K562 (cell line): ENCODE measurements at regions not wholly inside any gene's neighbourhood (a gene's known extent, or its start where the extent isn't known, plus 50 kb on each side); places are given as distances from the start of the nearest gene placed in this dataset.
A peak's percentile ranks its signal among the peaks of the same experiment; 100 is the strongest.
"Not testable (repeated sequence)": the region's sequence is repeated elsewhere in the genome, so short reads cannot be mapped to it uniquely, and the experiment has no call there.

Experiments used
- ATAC-seq: fragments of 200-7000 bp; cut with Tn5 transposase; 3 replicates; pipeline ENCODE4 v1.9.1; 2020; ENCODE audit warnings: moderate library complexity
- BruUV-seq: library from RNA; stranded (reverse); fragments of 400-500 nt; replicated peaks from 2 replicates; lab custom pipeline; 2021; lab: Mats Ljungman, UMichigan
- CTCF ChIA-PET: fragments of 300-600 bp; formaldehyde crosslinking; extraction: SDS; loops from one replicate; lab custom pipeline; 2021; ENCODE audit warnings: low intra/inter-chr PET ratio; lab: Yijun Ruan, JAX
- POLR2A ChIA-PET: fragments of 300-600, 350-650 bp; sonication (Branson Sonifier 250); formaldehyde crosslinking; extraction: SDS; loops from one replicate; lab custom pipeline; 2021; ENCODE audit warnings: antibody characterized with exemption, inconsistent platforms; lab: Yijun Ruan, JAX
- DNase-seq, 4 experiments: peaks; one replicate each; pipeline versions ENCODE4 v3.0.0 to v3.0.0-alpha.2; 2011 to 2018; ENCODE audit warnings: low spot score in 3 of 4, mixed read lengths in 3 of 4; ENCODE audit errors: extremely low read depth in 1 of 4
- FAIRE-seq: peaks from 2 replicates; lab custom pipeline; 2011; peaks lifted over from hg19 to GRCh38; lab: Jason Lieb, UNC
- H2AFZ ChIP-seq: 2 replicates; pipeline ENCODE4 v1.6.0; 2011; ENCODE audit warnings: low read depth, low read length, control low read depth, inconsistent platforms
- H3K27ac ChIP-seq: fragments of 200-600 bp; 3 replicates; pipeline ENCODE4 v1.8.0; 2011; ENCODE audit warnings: low read depth, mild to moderate bottlenecking, control low read depth, inconsistent platforms, low read length, moderate library complexity, mixed read lengths; ENCODE audit errors: extremely low read depth
- H3K27me3 ChIP-seq, 2 experiments: fragments of 300-600 bp in 1 of 2; 2 replicates in 1 of 2; 3 replicates in 1 of 2; pipeline versions ENCODE4 v1.6.0 to v1.8.0; 2011; ENCODE audit warnings: inconsistent platforms in 2 of 2, low read length in 2 of 2, mild to moderate bottlenecking in 1 of 2, mixed read lengths in 1 of 2, moderate library complexity in 1 of 2; ENCODE audit not compliant: control insufficient read depth in 2 of 2, insufficient read depth in 2 of 2
- H3K36me3 ChIP-seq: fragments of 300-600 bp; 3 replicates; pipeline ENCODE4 v1.8.0; 2011; ENCODE audit warnings: mild to moderate bottlenecking, low read length, inconsistent platforms; ENCODE audit not compliant: control insufficient read depth, insufficient read depth
- H3K4me1 ChIP-seq, 2 experiments: fragments of 200-600 bp in 1 of 2; replicated peaks in 1 of 2; 2 replicates in 1 of 2; 3 replicates in 1 of 2; pipeline versions ENCODE4 v1.5.1 to v1.8.0; 2011; ENCODE audit warnings: inconsistent platforms in 2 of 2, low read length in 2 of 2, mild to moderate bottlenecking in 1 of 2, mixed read lengths in 1 of 2, moderate library complexity in 1 of 2; ENCODE audit not compliant: control insufficient read depth in 2 of 2, insufficient read depth in 2 of 2
- H3K4me2 ChIP-seq: 2 replicates; pipeline ENCODE4 v1.6.1; 2011; ENCODE audit warnings: low read length, control low read depth, inconsistent platforms, mixed read lengths; ENCODE audit not compliant: insufficient read depth
- H3K4me3 ChIP-seq: fragments of 200-600 bp; sonication (generic), shearing (Covaris generic); 2 replicates; pipeline ENCODE4 v1.5.1; 2016; ENCODE audit warnings: control low read depth, inconsistent platforms
- H3K79me2 ChIP-seq: fragments of 200-600 bp; 3 replicates; pipeline ENCODE4 v1.8.0; 2011; ENCODE audit warnings: low read length, inconsistent platforms; ENCODE audit not compliant: control insufficient read depth, insufficient read depth
- H3K9ac ChIP-seq, 2 experiments: 2 replicates each; pipeline versions ENCODE4 v1.6.0 to v1.6.1; 2011; ENCODE audit warnings: low read depth in 2 of 2, low read length in 2 of 2, control low read depth in 1 of 2, inconsistent platforms in 1 of 2, mild to moderate bottlenecking in 1 of 2, mixed read lengths in 1 of 2; ENCODE audit not compliant: insufficient read depth in 1 of 2
- H3K9me1 ChIP-seq: one replicate; pipeline ENCODE4 v1.6.0; 2011; ENCODE audit warnings: inconsistent platforms, mild to moderate bottlenecking, low read length, moderate library complexity; ENCODE audit not compliant: control insufficient read depth, insufficient read depth
- H3K9me3 ChIP-seq: replicated peaks from 2 replicates; pipeline ENCODE4 v1.5.1; 2011; ENCODE audit warnings: low read depth, low read length, inconsistent platforms; ENCODE audit not compliant: control insufficient read depth, insufficient read depth
- H4K20me1 ChIP-seq: replicated peaks from 2 replicates; pipeline ENCODE4 v1.6.1; 2011; ENCODE audit warnings: low read length, inconsistent platforms, mixed read lengths; ENCODE audit not compliant: control insufficient read depth, insufficient read depth
- ZFP1 ChIP-seq: fragments of 450-650 bp; formaldehyde crosslinking; IDR thresholded peaks from 2 replicates; pipeline ENCODE4 v1.4.0; 2020; ENCODE audit warnings: mild to moderate bottlenecking, mixed read lengths
- ZNF584 ChIP-seq: fragments of 200-800 bp; sonication (Bioruptor generic); IDR thresholded peaks from 2 replicates; pipeline ENCODE4 v1.6.1; 2016; ENCODE audit warnings: low read depth, mild to moderate bottlenecking, missing genetic modification characterization, missing compliant biosample characterization
- WGBS: fragments of 100-300 bp; shearing (Covaris generic); methylation state at CpG from one replicate; pipeline ENCODE4 v1.1.6; 2016; ENCODE audit warnings: low coverage, mixed read lengths; ENCODE audit not compliant: insufficient coverage; ENCODE audit errors: missing lambda C conversion rate; 5-methylcytosine and 5-hydroxymethylcytosine counted together
- in situ Hi-C: fragments of 300-500 bp; cut with MboI; formaldehyde crosslinking; loops from 4 replicates; pipeline ENCODE4 v1.15.0; 2018; ENCODE audit warnings: inconsistent platforms, mixed read lengths
- intact Hi-C: fragments of 100-400 bp; cut with micrococcal nuclease; formaldehyde crosslinking; loops from 2 replicates; pipeline ENCODE4 v1.14.2; 2022

DNA sequence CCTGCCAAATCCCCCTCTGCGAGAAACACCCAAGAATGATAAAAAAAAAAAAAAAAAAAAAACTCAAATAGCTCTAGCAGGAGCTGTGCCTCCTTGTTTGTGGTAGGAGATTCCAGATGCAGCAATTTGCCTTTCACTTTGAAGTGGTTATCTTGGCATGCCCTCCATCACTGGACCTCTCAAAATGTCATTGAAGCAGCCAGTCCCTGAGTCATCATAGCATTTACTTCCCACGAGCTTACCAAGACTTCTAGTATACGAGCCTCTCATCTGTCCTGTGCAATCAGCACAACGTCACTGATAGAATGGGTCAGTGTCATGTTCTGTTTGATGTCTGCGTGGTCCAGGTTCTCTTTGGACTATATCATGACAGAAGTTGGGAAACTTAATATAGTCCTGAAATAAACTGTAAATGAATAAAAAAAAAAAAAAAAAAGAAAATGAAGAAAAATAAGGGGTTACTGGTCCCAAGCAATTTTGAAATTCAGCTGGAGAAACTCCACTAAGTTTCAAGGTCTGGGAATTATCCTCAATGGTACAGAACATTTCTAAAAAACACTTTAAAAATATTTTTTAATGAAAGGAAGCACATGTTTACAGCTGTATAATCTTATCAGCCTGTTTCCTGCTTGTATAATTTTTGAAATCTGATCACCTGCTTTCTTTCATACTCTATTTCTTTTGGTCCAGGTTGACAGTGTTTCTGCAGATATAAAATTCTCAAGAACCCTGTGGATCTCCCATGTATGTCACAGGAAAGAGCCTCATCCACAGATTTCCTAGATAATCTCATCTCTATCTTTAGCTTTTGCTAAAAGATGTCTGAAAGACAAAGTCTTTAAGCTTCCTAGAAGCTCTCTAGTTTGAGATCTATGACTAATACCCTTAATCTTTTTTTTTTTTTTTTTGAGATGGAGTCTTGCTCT is 74.1 kb upstream of the EHBP1 start:
- Histone ChIP-seq H3K4me3 (no peak overlapping the region), H3K4me2 (no peak overlapping the region), H3K9me3 (no peaks in the 10 kb centered on the region), H3K9me1 (no peaks in the 10 kb centered on the region), H4K20me1 (no peaks in the 10 kb centered on the region), H3K4me1 (no peaks in the 10 kb centered on the region), H3K79me2 (no peaks in the 10 kb centered on the region), H3K27me3 (no peaks in the 10 kb centered on the region), H3K36me3 (no peaks in the 10 kb centered on the region), H3K27ac (no peak overlapping the region), H3K9ac (no peak overlapping the region), H2AFZ (no peak overlapping the region)
- no TSS peak for BruUV-seq
- DNase-seq: no peak
- CTCF ChIA-PET: no interaction called here
- no peak for ATAC-seq
- in situ Hi-C loops (no loop called here), intact Hi-C loops (no loop called here)
- POLR2A ChIA-PET: no interaction called here
- FAIRE-seq: no peak
- WGBS: 0% methylated on average over 5 of the region's 5 CpGs
- TF ChIP-seq ZNF584 (CRISPR knock-in tag) (peak; percentile 94), ZFP1 (CRISPR knock-in tag) (no peak)

DNA sequence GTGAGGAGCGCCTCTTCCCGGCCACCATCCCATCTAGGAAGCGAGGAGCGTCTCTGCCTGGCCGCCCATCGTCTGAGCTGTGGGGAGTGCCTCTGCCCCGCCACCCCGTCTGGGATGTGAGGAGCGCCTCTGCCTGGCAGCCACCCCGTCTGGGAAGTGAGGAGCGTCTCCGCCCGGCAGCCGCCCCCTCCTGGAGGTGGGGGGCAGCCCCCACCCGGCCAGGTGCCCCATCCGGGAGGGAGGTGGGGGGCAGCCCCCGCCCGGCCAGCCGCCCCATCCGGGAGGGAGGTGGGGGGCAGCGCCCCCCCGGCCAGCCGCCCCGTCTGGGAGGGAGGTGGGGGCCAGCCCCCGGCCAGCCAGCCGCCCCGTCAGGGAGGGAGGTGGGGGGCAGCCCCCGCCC is 75.3 kb upstream of the EHBP1 start:
- in situ Hi-C loops, FAIRE-seq: not testable (repeated sequence)

DNA sequence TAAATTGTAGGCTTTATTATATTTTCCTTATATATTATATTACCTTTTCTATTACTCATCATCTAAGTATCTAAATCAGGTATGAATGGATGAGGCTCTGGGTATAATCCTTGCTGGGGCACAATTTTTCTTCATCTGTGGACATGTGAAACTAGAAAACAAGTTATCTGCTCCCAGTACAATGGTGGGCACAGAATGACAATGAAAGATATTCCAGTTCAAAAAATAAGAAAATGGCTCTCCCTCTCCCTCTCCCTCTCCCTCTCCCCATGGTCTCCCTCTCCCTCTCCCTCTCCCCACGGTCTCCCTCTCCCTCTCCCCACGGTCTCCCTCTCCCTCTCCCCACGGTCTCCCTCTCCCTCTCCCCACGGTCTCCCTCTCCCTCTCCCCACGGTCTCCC is 76.2 kb upstream of the EHBP1 start:
- H3K4me3 ChIP-seq, POLR2A ChIA-PET, H3K4me2 ChIP-seq, H3K79me2 ChIP-seq, DNase-seq, H3K9me1 ChIP-seq, BruUV-seq, H2AFZ ChIP-seq, H3K9me3 ChIP-seq, H4K20me1 ChIP-seq, H3K27ac ChIP-seq, intact Hi-C loops, H3K9ac ChIP-seq, in situ Hi-C loops, ATAC-seq, FAIRE-seq, H3K36me3 ChIP-seq, H3K27me3 ChIP-seq, CTCF ChIA-PET, H3K4me1 ChIP-seq: not testable (repeated sequence)
- WGBS: no CpG with 5 or more reads among the region's 5 CpGs

More for the DNA sequence above, 75.3 kb upstream of the EHBP1 start:
- 4% methylated on average over 4 of the region's 28 CpGs for WGBS
- intact Hi-C loops, H2AFZ ChIP-seq, H3K4me1 ChIP-seq, BruUV-seq, ATAC-seq, H3K9me1 ChIP-seq, H3K36me3 ChIP-seq, H3K27me3 ChIP-seq, POLR2A ChIA-PET, H4K20me1 ChIP-seq, H3K27ac ChIP-seq, H3K4me3 ChIP-seq, CTCF ChIA-PET, H3K4me2 ChIP-seq, DNase-seq, H3K9me3 ChIP-seq, H3K9ac ChIP-seq, H3K79me2 ChIP-seq: not testable (repeated sequence)
